Activated naive CD4-positive, alpha-beta T cell treated with anti-CD3 and anti-CD28 coated beads for 36 hours (primary cell): ENCODE measurements at regions not wholly inside any gene's neighbourhood (a gene's known extent, or its start where the extent isn't known, plus 50 kb on each side); places are given as distances from the start of the nearest gene placed in this dataset.

Source experiments
- CTCF ChIA-PET: fragments of 350-600 bp; sonication (Branson Sonifier 250); formaldehyde crosslinking; loops from one replicate; lab custom pipeline; 2021; ENCODE audit warnings: antibody characterized with exemption; lab: Charles Lee
- DNase-seq: peaks from one replicate; pipeline ENCODE4 v3.0.0-alpha.2; 2020
- H3K27ac Mint-ChIP-seq: one replicate; pipeline ENCODE4 v1.8.0; 2021; ENCODE audit warnings: mild to moderate bottlenecking, mixed read lengths
- H3K27me3 Mint-ChIP-seq: one replicate; pipeline ENCODE4 v1.8.0; 2021; ENCODE audit warnings: low read depth, mixed read lengths
- H3K36me3 Mint-ChIP-seq: one replicate; pipeline ENCODE4 v1.8.0; 2021; ENCODE audit warnings: low read depth, mixed read lengths
- H3K4me1 Mint-ChIP-seq: one replicate; pipeline ENCODE4 v1.8.0; 2021; ENCODE audit warnings: low read depth, mixed read lengths
- H3K4me3 Mint-ChIP-seq: one replicate; pipeline ENCODE4 v1.8.0; 2021; ENCODE audit warnings: mild to moderate bottlenecking, moderate library complexity, mixed read lengths
- H3K9me3 Mint-ChIP-seq: one replicate; pipeline ENCODE4 v1.8.0; 2021; ENCODE audit warnings: mixed read lengths
- intact Hi-C: fragments of 100-400 bp; cut with micrococcal nuclease; formaldehyde crosslinking; loops from one replicate; pipeline ENCODE4 v1.15.1; 2023

GRCh38 chr4:162938738-162939485 lies 227.8 kb downstream of the NAF1 start:
- H3K9me3 Mint-ChIP-seq = no peaks in the 10 kb centered on the region
- intact Hi-C loops = no loop called here
- H3K27ac Mint-ChIP-seq = no peak overlapping the region
- no peak for DNase-seq
- CTCF ChIA-PET = no interaction called here
- H3K36me3 Mint-ChIP-seq = no peaks in the 10 kb centered on the region
- H3K4me3 Mint-ChIP-seq = no peak overlapping the region
- H3K27me3 Mint-ChIP-seq = no peaks in the 10 kb centered on the region
- no peaks in the 10 kb centered on the region for H3K4me1 Mint-ChIP-seq

GRCh38 chr4:162935214-162935613 lies 231.5 kb downstream of the NAF1 start:
- H3K27ac Mint-ChIP-seq = no peak overlapping the region
- CTCF ChIA-PET = no interaction called here
- DNase-seq = no peak
- no peaks in the 10 kb centered on the region for H3K27me3 Mint-ChIP-seq
- intact Hi-C loops = no loop called here
- no peaks in the 10 kb centered on the region for H3K9me3 Mint-ChIP-seq
- H3K4me3 Mint-ChIP-seq = no peak overlapping the region
- H3K36me3 Mint-ChIP-seq = no peaks in the 10 kb centered on the region
- no peaks in the 10 kb centered on the region for H3K4me1 Mint-ChIP-seq

- no peak for DNase-seq
- Mint-ChIP-seq H3K27ac (no peak overlapping the region), H3K36me3 (no peaks in the 10 kb centered on the region), H3K9me3 (no peaks in the 10 kb centered on the region), H3K4me3 (no peak overlapping the region), H3K4me1 (no peaks in the 10 kb centered on the region), H3K27me3 (no peaks in the 10 kb centered on the region)
- intact Hi-C loops = no loop called here
- CTCF ChIA-PET = interaction anchor here (0.6 to 0.7 kb wide), 2 partner anchors 17 to 856 kb away, joined by 3 to 4 read pairs; no protein-coding TSS in a partner anchor
These were observed 235.4 kb downstream of the NAF1 start for GRCh38 chr4:162931286-162931685.

GRCh38 chr4:162921178-162921785 lies 245.4 kb downstream of the NAF1 start:
- intact Hi-C loops = no loop called here
- Mint-ChIP-seq H3K9me3 (peaks cover 4% of the 10 kb centered on the region), H3K36me3 (no peaks in the 10 kb centered on the region), H3K27me3 (no peaks in the 10 kb centered on the region), H3K27ac (no peak overlapping the region), H3K4me3 (no peak overlapping the region), H3K4me1 (no peaks in the 10 kb centered on the region)
- DNase-seq = no peak
- CTCF ChIA-PET = no interaction called here

- Mint-ChIP-seq H3K27ac (no peak overlapping the region), H3K27me3 (peaks cover 1% of the 10 kb centered on the region), H3K36me3 (no peaks in the 10 kb centered on the region), H3K4me1 (no peaks in the 10 kb centered on the region), H3K9me3 (peaks cover 6% of the 10 kb centered on the region), H3K4me3 (no peak overlapping the region)
- no peak for DNase-seq
- intact Hi-C loops = no loop called here
- CTCF ChIA-PET = no interaction called here
These were observed 246.0 kb downstream of the NAF1 start for GRCh38 chr4:162920649-162921048.

- no peaks in the 10 kb centered on the region for H3K36me3 Mint-ChIP-seq
- H3K4me1 Mint-ChIP-seq = no peaks in the 10 kb centered on the region
- no peak overlapping the region for H3K27ac Mint-ChIP-seq
- no peak overlapping the region for H3K4me3 Mint-ChIP-seq
- intact Hi-C loops = no loop called here
- DNase-seq = no peak
- CTCF ChIA-PET = no interaction called here
- peaks cover 1% of the 10 kb centered on the region for H3K27me3 Mint-ChIP-seq
- H3K9me3 Mint-ChIP-seq = peaks cover 9% of the 10 kb centered on the region
These were observed 254.2 kb downstream of the NAF1 start for GRCh38 chr4:162912482-162912881.

GRCh38 chr4:162911349-162911748 lies 255.3 kb downstream of the NAF1 start:
- peaks cover 10% of the 10 kb centered on the region for H3K9me3 Mint-ChIP-seq
- H3K4me3 Mint-ChIP-seq = no peak overlapping the region
- H3K27ac Mint-ChIP-seq = no peak overlapping the region
- CTCF ChIA-PET = no interaction called here
- DNase-seq = no peak
- H3K27me3 Mint-ChIP-seq = peaks cover 1% of the 10 kb centered on the region
- intact Hi-C loops = no loop called here
- no peaks in the 10 kb centered on the region for H3K36me3 Mint-ChIP-seq
- no peaks in the 10 kb centered on the region for H3K4me1 Mint-ChIP-seq

GRCh38 chr4:162909952-162910351 lies 256.7 kb downstream of the NAF1 start:
- H3K36me3 Mint-ChIP-seq = no peaks in the 10 kb centered on the region
- intact Hi-C loops = no loop called here
- no peaks in the 10 kb centered on the region for H3K27me3 Mint-ChIP-seq
- DNase-seq = no peak
- CTCF ChIA-PET = interaction anchor here (0.6 kb wide), 1 partner anchor 1728 kb away, joined by 5 read pairs; no protein-coding TSS in a partner anchor
- no peak overlapping the region for H3K4me3 Mint-ChIP-seq
- no peak overlapping the region for H3K27ac Mint-ChIP-seq
- H3K4me1 Mint-ChIP-seq = no peaks in the 10 kb centered on the region
- H3K9me3 Mint-ChIP-seq = peaks cover 6% of the 10 kb centered on the region

- no peaks in the 10 kb centered on the region for H3K27me3 Mint-ChIP-seq
- no peak overlapping the region for H3K27ac Mint-ChIP-seq
- CTCF ChIA-PET = interaction anchor here (0.5 kb wide), 1 partner anchor 166 kb away, joined by 3 read pairs; no protein-coding TSS in a partner anchor
- H3K9me3 Mint-ChIP-seq = peaks cover 3% of the 10 kb centered on the region
- peaks cover 5% of the 10 kb centered on the region for H3K4me1 Mint-ChIP-seq
- intact Hi-C loops = no loop called here
- H3K36me3 Mint-ChIP-seq = no peaks in the 10 kb centered on the region
- no peak for DNase-seq
- no peak overlapping the region for H3K4me3 Mint-ChIP-seq
These were observed 272.3 kb downstream of the NAF1 start for GRCh38 chr4:162894387-162894786.

GRCh38 chr4:162891788-162892707 lies 274.6 kb downstream of the NAF1 start:
- Mint-ChIP-seq H3K27me3 (no peaks in the 10 kb centered on the region), H3K36me3 (no peaks in the 10 kb centered on the region), H3K4me3 (no peak overlapping the region), H3K27ac (no peak overlapping the region), H3K9me3 (peaks cover 3% of the 10 kb centered on the region), H3K4me1 (peaks cover 5% of the 10 kb centered on the region)
- CTCF ChIA-PET = interaction anchor here (0.6 to 0.7 kb wide), 2 partner anchors 24 to 317 kb away, joined by 3 read pairs; no protein-coding TSS in a partner anchor
- intact Hi-C loops = no loop called here
- DNase-seq = no peak

GRCh38 chr4:162878096-162878495 lies 288.6 kb downstream of the NAF1 start:
- intact Hi-C loops = no loop called here
- H3K27ac Mint-ChIP-seq = no peak overlapping the region
- DNase-seq = no peak
- no peaks in the 10 kb centered on the region for H3K27me3 Mint-ChIP-seq
- no peak overlapping the region for H3K4me3 Mint-ChIP-seq
- CTCF ChIA-PET = no interaction called here
- no peaks in the 10 kb centered on the region for H3K9me3 Mint-ChIP-seq
- H3K4me1 Mint-ChIP-seq = no peaks in the 10 kb centered on the region
- H3K36me3 Mint-ChIP-seq = no peaks in the 10 kb centered on the region

GRCh38 chr4:162874748-162875147 lies 291.9 kb downstream of the NAF1 start:
- Mint-ChIP-seq H3K4me3 (no peak overlapping the region), H3K27me3 (no peaks in the 10 kb centered on the region), H3K9me3 (no peaks in the 10 kb centered on the region), H3K4me1 (no peaks in the 10 kb centered on the region), H3K27ac (no peak overlapping the region), H3K36me3 (no peaks in the 10 kb centered on the region)
- intact Hi-C loops = no loop called here
- DNase-seq = no peak
- CTCF ChIA-PET = no interaction called here
